SU-DHL-6 (cell line): ENCODE measurements at regions not wholly inside any gene's neighbourhood (a gene's known extent, or its start where the extent isn't known, plus 50 kb on each side); places are given as distances from the start of the nearest gene placed in this dataset.

ENCODE experiments used
- EZH2phosphoT487 ChIP-seq: fragments of 200-600 bp; sonication (generic), shearing (Covaris generic); conservative IDR thresholded peaks from 2 replicates; pipeline ENCODE4 v1.6.1; 2018; ENCODE audit warnings: mild to moderate bottlenecking, antibody characterized with exemption, low read length, moderate library complexity, mixed read lengths
- TF ChIP-seq, protein P1 (sequence below): fragments of 200-600 bp; sonication (generic); IDR thresholded peaks from one replicate; pipeline ENCODE4 v1.5.1; 2017; ENCODE audit warnings: antibody characterized with exemption, mild to moderate bottlenecking, low read length, moderate library complexity; ENCODE audit not compliant: insufficient read depth, poor library complexity, severe bottlenecking

DNA sequence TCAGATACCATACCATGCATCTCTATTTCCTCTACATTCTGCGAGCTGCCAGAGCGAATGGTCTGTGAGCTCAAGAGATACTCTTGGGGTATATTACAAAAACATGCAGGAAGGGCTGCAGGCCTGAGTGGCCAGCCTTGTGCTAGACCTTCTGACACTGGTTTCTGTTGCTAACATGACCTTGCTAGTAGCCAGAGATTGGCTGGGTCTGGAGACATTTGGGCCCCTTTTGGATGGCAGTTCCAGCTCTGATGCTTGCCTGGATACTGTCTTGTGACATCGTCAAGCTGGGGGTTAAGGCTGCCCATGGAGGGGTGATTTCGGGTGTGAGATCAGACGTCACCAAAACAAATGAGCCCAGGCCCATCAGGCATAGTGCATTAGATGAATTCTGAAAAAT, 56.1 kb upstream of the FSTL4 start:
- TF ChIP-seq, protein P1, sequence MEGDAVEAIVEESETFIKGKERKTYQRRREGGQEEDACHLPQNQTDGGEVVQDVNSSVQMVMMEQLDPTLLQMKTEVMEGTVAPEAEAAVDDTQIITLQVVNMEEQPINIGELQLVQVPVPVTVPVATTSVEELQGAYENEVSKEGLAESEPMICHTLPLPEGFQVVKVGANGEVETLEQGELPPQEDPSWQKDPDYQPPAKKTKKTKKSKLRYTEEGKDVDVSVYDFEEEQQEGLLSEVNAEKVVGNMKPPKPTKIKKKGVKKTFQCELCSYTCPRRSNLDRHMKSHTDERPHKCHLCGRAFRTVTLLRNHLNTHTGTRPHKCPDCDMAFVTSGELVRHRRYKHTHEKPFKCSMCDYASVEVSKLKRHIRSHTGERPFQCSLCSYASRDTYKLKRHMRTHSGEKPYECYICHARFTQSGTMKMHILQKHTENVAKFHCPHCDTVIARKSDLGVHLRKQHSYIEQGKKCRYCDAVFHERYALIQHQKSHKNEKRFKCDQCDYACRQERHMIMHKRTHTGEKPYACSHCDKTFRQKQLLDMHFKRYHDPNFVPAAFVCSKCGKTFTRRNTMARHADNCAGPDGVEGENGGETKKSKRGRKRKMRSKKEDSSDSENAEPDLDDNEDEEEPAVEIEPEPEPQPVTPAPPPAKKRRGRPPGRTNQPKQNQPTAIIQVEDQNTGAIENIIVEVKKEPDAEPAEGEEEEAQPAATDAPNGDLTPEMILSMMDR: no peak
- TF ChIP-seq EZH2phosphoT487: no peak
